GM12878 (cell line): ENCODE measurements at regions not wholly inside any gene's neighbourhood (a gene's known extent, or its start where the extent isn't known, plus 50 kb on each side); places are given as distances from the start of the nearest gene placed in this dataset.

Experiments used
- ATAC-seq: fragments of 200-7000 bp; cut with Tn5 transposase; 3 replicates; pipeline ENCODE4 v1.9.1; 2020; ENCODE audit warnings: mild to moderate bottlenecking, moderate library complexity
- BruUV-seq: library from RNA; stranded (reverse); fragments of 400-500 nt; replicated peaks from 2 replicates; lab custom pipeline; 2021; lab: Mats Ljungman, UMichigan
- CTCF ChIA-PET: fragments of 300-600 bp; sonication (Branson Sonifier 250); formaldehyde crosslinking; extraction: SDS; loops from one replicate; lab custom pipeline; 2021; ENCODE audit warnings: inconsistent platforms; lab: Yijun Ruan, JAX
- POLR2A ChIA-PET: fragments of 350-600 bp; formaldehyde crosslinking; extraction: SDS; loops from one replicate; lab custom pipeline; 2021; ENCODE audit warnings: inconsistent platforms; lab: Charles Lee
- RAD21 ChIA-PET: fragments of 300-600 bp; sonication (Branson Sonifier 250); formaldehyde crosslinking; loops from one replicate; lab custom pipeline; 2023; ENCODE audit warnings: antibody characterized with exemption; ENCODE audit not compliant: unreplicated experiment; lab: Charles Lee
- SMC1A ChIA-PET: fragments of 300-600 bp; sonication (Branson Sonifier 250); formaldehyde crosslinking; loops from one replicate; lab custom pipeline; 2023; ENCODE audit not compliant: unreplicated experiment, uncharacterized antibody; lab: Charles Lee
- DNase-seq: peaks from one replicate; pipeline ENCODE4 v3.0.0-alpha.2; 2011; ENCODE audit warnings: low read depth, low spot score
- FAIRE-seq: peaks from 3 replicates; lab custom pipeline; 2011; peaks lifted over from hg19 to GRCh38; lab: Jason Lieb, UNC
- H2AFZ ChIP-seq: 2 replicates; pipeline ENCODE4 v1.6.0; 2011; ENCODE audit warnings: low read depth, low read length, control low read depth; ENCODE audit not compliant: control insufficient read depth
- H3K27ac ChIP-seq: 2 replicates; pipeline ENCODE4 v1.5.1; 2011; ENCODE audit warnings: control low read depth; ENCODE audit not compliant: control insufficient read depth, insufficient read depth
- H3K27me3 ChIP-seq, 2 experiments: replicated peaks in 1 of 2; 2 replicates each; pipeline versions ENCODE4 v1.6.0 to v1.6.1; 2011; ENCODE audit warnings: low read length in 1 of 2; ENCODE audit not compliant: control insufficient read depth in 2 of 2, insufficient read depth in 2 of 2
- H3K36me3 ChIP-seq, 2 experiments: 2 replicates each; pipeline ENCODE4 v1.5.1; 2011; ENCODE audit warnings: low read length in 1 of 2; ENCODE audit not compliant: control insufficient read depth in 2 of 2, insufficient read depth in 2 of 2
- H3K4me1 ChIP-seq: 2 replicates; pipeline ENCODE4 v1.6.1; 2011; ENCODE audit warnings: mild to moderate bottlenecking, low read length, moderate library complexity, mixed read lengths; ENCODE audit not compliant: control insufficient read depth, insufficient read depth
- H3K4me2 ChIP-seq: 2 replicates; pipeline ENCODE4 v1.6.0; 2011; ENCODE audit warnings: control low read depth; ENCODE audit not compliant: control insufficient read depth, insufficient read depth
- H3K4me3 ChIP-seq: fragments of 200-600 bp; sonication (generic); 2 replicates; pipeline ENCODE4 v1.5.1; 2016
- H3K79me2 ChIP-seq: 2 replicates; pipeline ENCODE4 v1.6.0; 2011; ENCODE audit warnings: low read length; ENCODE audit not compliant: control insufficient read depth, insufficient read depth
- H3K9ac ChIP-seq: 2 replicates; pipeline ENCODE4 v1.8.0; 2011; ENCODE audit warnings: low read length, control low read depth, mixed read lengths; ENCODE audit not compliant: control insufficient read depth, insufficient read depth
- H3K9me3 ChIP-seq: replicated peaks from 3 replicates; pipeline ENCODE4 v1.5.1; 2011; ENCODE audit warnings: mild to moderate bottlenecking, low read length; ENCODE audit not compliant: control insufficient read depth, insufficient read depth
- H4K20me1 ChIP-seq: 2 replicates; pipeline ENCODE4 v1.6.0; 2011; ENCODE audit not compliant: control insufficient read depth, insufficient read depth
- ATF2 ChIP-seq: IDR thresholded peaks from 2 replicates; pipeline ENCODE4 v1.6.1; 2012; ENCODE audit warnings: low read length, inconsistent platforms
- CBFB ChIP-seq: IDR thresholded peaks from 2 replicates; pipeline ENCODE4 v1.6.1; 2016; ENCODE audit warnings: antibody characterized with exemption, low read depth
- CUX1 ChIP-seq: IDR thresholded peaks from 2 replicates; pipeline ENCODE4 v1.6.1; 2012; ENCODE audit warnings: improper control_type of control experiment, low read depth, low read length; ENCODE audit not compliant: insufficient replicate concordance
- GATAD2B ChIP-seq: fragments of 450-650 bp; conservative IDR thresholded peaks from 2 replicates; pipeline ENCODE4 v1.6.1; 2017; ENCODE audit warnings: low read depth, mild to moderate bottlenecking, moderate library complexity
- MXI1 ChIP-seq: fragments of 150-350 bp; IDR thresholded peaks from 2 replicates; pipeline ENCODE4 v1.6.1; 2011; ENCODE audit warnings: low read depth, mild to moderate bottlenecking, inconsistent platforms, low read length, improper control_type of control experiment
- ZBTB11 ChIP-seq: fragments of 450-650 bp; formaldehyde crosslinking; IDR thresholded peaks from 2 replicates; pipeline ENCODE4 v1.5.0; 2022; ENCODE audit warnings: mild to moderate bottlenecking, missing genetic modification characterization
- ZSCAN29 ChIP-seq: fragments of 450-650 bp; IDR thresholded peaks from 2 replicates; pipeline ENCODE4 v1.6.1; 2017; ENCODE audit warnings: mild to moderate bottlenecking, moderate library complexity
- WGBS: methylation state at CpG from one replicate; pipeline ENCODE4 v1.1.6; 2016; ENCODE audit warnings: low lambda C conversion rate; ENCODE audit not compliant: insufficient replicate concordance, insufficient coverage; ENCODE audit errors: missing lambda C conversion rate; 5-methylcytosine and 5-hydroxymethylcytosine counted together
- in situ Hi-C: fragments of 300-500 bp; cut with MboI; formaldehyde crosslinking; loops from 9 replicates; pipeline ENCODE4 v1.14.3; 2018; ENCODE audit warnings: mixed read lengths
- intact Hi-C: fragments of 100-400 bp; cut with micrococcal nuclease; formaldehyde crosslinking; loops from one replicate; pipeline ENCODE4 v1.14.2; 2022; ENCODE audit not compliant: unreplicated experiment

- no peak for DNase-seq
- 0% methylated on average over 2 of the region's 2 CpGs for WGBS
- no TSS peak for BruUV-seq
- ChIA-PET SMC1A (no interaction called here), RAD21 (no interaction called here), CTCF (no interaction called here), POLR2A (no interaction called here)
- H2AFZ ChIP-seq, result no peak overlapping the region
- in situ Hi-C loops (no loop called here), intact Hi-C loops (no loop called here)
- H3K4me2 ChIP-seq, result no peak overlapping the region
- no peak for TF ChIP-seq ZSCAN29
- TF ChIP-seq CBFB, result no peak
- TF ChIP-seq ATF2, result no peak
- TF ChIP-seq GATAD2B, result no peak
- no peak for TF ChIP-seq ZBTB11 (CRISPR knock-in tag)
- TF ChIP-seq MXI1, result no peak
- TF ChIP-seq CUX1, result no peak
- H3K4me3 ChIP-seq, result no peak overlapping the region
- H3K9ac ChIP-seq, result no peak overlapping the region
- no peaks in the 10 kb centered on the region for H4K20me1 ChIP-seq
- no peak for FAIRE-seq
- no peaks in the 10 kb centered on the region for H3K9me3 ChIP-seq
- no peaks in the 10 kb centered on the region for H3K36me3 ChIP-seq
- H3K27ac ChIP-seq, result no peak overlapping the region
- H3K27me3 ChIP-seq, result no peaks in the 10 kb centered on the region
- H3K79me2 ChIP-seq, result no peaks in the 10 kb centered on the region
- no peaks in the 10 kb centered on the region for H3K4me1 ChIP-seq
- ATAC-seq, result no peak
Observed at GRCh38 chr1:14020006-14020405, 320.0 kb downstream of the PRDM2 start.
